Hippocampal formation (tissue), 2 donors: ENCODE measurements at regions not wholly inside any gene's neighbourhood (a gene's known extent, or its start where the extent isn't known, plus 50 kb on each side); places are given as distances from the start of the nearest gene placed in this dataset.
"Not testable (repeated sequence)": the region's sequence is repeated elsewhere in the genome, so short reads cannot be mapped to it uniquely, and the experiment has no call there.

Source experiments
- DNase-seq, 2 donors: peaks; one replicate each; lab custom pipeline; 2025; lab: John Stamatoyannopoulos, UW

GRCh38 chr1:146282807-146283526 is 54.1 kb upstream of the NOTCH2NLA start:
- DNase-seq: not testable (repeated sequence)

- DNase-seq: not testable (repeated sequence)
These were observed 52.7 kb upstream of the NOTCH2NLA start for GRCh38 chr1:146281522-146281921.

- DNase-seq: not testable (repeated sequence)
These were observed 49.9 kb upstream of the NOTCH2NLA start for GRCh38 chr1:146278758-146279157.
